EL (cell line): ENCODE measurements at regions not wholly inside any gene's neighbourhood (a gene's known extent, or its start where the extent isn't known, plus 50 kb on each side); places are given as distances from the start of the nearest gene placed in this dataset.

Experiments used
- DNase-seq: peaks from one replicate; pipeline ENCODE4 v3.0.0-alpha.2; 2016

DNA sequence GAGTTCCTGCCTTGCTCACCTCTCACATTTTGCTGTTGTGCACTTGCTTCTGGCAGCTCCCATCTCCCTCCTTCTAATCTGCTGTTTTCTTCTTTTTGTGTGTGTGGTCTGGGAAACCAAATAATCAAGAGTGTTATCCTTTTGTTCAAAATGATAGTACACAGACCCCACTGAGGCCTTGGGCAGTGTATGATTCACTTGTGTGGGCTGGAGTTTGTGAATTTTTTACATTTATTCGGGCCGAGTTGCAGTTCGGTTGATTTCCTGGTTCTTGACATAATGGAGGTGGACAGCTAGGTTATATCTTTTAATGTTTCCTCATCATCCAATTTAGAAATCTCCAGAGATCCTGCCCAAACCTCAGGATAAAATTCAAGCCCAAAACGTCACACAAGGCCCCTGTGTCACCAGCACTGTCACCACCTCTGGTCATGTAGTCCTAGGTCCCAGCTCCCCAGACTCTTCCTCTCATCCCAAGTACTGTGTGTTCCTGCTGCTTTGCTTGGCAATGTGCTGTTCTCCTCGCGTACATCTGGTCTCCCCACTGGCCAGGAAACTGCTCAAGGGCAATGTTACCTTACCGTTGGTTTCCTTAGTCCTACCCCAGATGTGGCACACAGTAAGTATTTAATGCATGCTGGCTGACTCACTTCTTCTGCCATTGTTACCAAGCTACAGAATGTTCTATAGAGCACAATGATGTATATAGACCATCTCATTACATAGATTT is 55.7 kb upstream of the PHACTR2 start:
- peak; percentile 66 for DNase-seq

DNA sequence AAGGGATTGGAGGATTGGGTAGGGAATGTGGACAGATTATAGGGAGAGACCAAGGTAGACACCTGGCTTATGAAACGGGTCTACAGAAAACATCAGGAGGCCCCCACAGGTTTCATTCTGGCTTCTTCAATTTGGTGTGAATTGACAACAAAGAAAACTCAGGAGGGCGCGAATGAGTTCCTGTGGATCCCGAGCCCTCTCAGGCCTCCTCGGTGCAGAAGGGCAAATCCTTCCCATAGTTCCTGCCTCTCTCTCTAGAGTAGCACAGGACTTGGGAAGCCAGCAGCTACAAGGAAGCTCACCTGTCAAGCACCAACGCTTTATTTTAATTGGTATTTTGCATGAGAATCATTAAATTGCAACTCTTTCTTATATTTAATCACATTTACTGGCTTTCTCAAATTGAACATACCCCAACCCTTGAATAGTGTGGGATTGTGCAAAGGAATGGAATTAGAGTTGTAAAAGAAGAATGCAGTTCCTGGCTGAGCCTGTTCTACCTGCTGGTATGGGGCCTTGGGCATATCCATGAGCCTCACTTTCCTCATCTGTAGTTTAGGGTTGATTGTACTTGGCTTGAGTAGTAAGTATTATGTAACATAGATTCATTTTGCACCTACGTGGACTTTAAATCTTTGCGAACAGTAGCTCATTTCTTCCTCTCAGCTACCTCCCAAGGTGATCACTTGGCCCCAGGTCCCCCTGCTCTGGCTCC is 56.4 kb upstream of the PHACTR2 start:
- DNase-seq = no peak

DNA sequence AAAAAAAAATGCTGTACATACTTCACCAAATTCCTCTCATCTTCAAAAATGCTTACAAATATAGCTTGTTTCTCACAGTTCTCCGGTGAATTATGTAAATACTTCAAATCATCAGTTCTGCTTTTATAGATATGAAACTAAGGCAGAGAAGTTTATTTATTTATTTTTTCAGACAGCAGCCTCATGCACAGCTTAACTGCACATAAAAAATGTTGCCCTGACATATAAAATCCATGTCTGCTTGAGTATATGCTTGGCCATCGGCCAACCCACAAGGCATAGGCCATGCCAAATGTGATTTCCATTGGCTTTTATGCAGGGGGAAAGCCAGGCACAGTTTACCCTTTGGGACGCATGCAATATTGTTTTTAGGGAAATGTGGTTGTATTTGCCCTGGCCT is 57.3 kb upstream of the PHACTR2 start:
- peak; percentile 51 for DNase-seq

DNA sequence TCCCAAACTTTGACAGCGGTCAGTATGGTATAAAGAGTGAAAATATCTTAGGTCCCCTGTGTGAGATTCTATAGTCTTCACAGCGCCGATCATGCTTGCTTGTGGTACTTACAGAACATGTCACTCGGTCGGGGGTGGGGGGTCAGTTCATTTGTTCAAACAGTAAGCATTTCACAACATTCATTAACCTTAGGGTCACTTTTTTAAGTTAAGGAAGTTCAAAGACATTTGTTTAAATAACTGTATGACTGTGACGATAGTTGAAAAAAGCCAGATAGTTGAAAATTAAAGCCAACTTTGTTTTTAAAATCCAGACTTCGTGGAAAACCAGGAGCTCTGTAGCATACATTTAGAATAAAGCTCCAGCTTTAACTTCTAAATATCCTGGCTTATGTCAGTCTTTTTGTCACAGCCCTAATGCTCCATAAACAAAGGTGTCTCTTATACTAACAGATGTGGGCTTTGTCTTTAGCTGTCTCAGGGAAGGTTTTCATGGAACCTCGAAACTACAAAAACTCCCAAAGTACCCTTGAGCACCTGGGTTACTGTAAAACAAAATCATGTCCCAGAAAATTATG is 57.9 kb upstream of the PHACTR2 start:
- DNase-seq = no peak

DNA sequence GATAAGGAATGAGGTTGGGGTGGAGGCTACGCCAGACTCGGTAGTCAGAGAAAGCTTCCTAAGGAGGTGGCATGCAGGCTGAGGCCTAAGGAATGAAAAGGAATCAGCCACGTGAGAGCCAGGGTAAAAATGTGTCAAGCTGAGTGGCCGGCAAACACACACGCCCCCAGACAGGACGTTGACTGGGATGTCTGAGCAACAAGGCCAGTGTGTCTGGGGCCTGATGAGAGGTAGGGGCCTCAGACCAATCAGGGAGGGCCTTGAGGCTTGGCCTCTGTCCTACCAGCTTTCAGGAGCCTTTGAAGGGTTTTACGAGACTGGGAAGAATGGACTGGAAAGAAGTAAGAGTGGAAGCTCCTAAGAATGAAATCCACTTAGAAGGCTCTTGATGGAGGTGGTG is 61.0 kb upstream of the PHACTR2 start:
- no peak for DNase-seq

DNA sequence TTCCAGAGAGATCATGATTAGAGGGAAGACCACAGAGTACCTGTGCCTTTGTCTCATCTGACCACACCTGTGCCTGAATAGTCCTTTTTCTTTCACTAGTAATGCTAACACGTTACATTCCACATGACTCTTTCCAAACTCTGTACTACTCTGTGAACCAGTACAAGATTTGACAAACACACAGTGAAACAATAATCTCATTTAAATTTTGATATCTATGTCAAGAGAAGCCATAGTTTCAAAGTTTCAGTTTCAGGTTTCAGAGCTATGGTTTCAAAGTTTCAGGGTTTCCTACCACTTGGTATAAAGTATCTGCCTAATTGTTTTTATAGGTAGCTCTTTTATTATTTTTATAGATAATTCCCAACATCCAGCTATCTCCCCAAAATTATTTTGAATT is 62.0 kb upstream of the PHACTR2 start:
- DNase-seq = no peak

DNA sequence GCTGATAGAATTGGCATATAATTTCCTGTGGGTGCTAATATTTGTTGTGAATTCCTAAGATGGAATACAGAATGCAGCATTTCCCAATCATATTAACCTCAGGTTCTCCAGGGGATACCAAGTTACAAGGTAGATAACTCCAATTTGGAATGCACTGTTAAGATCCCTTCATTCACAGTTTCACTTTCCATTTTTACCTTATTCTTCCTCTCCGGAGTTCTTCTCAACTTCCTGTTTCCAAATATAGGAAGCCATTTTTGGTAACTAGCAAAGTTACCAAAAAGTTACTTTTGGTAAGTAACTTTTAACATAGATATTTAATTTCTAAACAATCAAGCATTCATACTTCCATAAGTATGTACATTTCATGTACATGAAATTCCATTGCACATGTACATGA is 63.5 kb upstream of the PHACTR2 start:
- no peak for DNase-seq

DNA sequence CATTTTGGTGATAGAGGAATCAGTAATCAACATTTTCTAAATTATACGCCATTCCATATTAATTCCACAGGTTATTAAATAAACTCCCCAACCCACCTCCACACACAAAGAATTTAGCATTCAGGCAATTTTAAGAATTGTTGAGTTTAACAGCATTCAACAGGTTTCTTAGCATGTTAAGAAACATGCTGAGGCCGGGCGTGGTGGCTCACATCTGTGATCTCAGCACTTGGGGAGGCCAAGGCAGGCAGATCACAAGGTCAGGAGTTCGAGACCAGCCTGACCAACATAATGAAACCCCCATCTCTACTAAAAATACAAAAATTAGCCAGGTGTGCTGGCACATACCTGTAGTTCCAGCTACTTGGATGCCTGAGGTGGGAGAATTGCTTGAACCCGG is 64.0 kb upstream of the PHACTR2 start:
- no peak for DNase-seq

DNA sequence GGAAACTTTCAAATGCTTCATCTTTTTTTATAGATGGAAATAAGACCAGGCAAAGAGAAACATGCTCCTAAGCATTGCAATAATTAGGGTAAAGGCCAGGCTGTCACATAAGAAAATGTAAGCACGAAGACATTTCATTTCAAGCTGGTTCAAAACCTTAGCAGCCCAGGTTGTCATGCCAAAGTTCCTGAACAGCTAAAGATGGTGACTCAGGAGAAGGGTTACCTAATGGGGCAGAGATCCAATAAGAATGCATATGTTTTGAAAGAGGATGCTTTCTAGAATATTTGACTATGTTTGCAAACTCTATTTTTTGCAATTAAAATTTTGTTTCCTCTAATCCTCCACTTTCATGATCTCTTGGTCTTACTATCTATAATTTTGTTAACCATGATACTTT is 65.6 kb upstream of the PHACTR2 start:
- no peak for DNase-seq

DNA sequence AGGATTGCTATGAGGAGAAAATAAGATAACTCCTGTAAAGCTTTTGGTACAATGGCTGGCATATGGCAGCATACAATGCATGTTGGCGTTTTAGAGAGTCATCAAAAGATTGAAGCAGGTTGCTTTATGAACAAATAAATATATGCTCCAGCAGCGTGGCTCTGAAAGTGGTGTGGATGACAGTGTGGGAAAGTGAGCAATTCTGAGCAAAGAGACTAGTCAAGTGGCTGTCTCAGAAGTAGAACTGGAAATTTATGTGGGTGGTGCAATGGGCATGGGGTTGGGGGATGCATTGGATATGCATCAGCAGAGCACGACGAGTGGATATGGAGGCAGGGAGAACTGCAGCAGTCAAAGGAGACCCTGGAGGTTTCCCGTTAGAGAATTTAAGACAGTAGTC is 66.2 kb upstream of the PHACTR2 start:
- DNase-seq = no peak

DNA sequence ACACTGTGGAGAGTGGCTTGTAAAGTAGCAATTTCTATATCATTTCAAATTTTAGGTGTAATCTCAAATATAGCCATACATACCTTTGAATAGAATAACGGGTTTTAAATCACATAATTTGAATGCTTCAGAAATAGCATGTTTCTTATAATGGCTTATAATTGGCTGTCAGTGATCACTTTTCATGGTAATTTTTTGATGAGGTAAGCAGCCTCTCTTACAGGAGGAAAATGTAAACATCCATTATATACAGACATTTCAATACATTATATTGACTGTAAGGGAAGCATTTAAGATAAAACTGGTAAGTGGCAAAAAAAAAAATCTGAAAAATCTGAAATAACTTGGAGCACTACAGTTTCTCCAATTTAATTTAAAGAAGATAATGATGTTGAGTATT is 67.8 kb upstream of the PHACTR2 start:
- DNase-seq = no peak

DNA sequence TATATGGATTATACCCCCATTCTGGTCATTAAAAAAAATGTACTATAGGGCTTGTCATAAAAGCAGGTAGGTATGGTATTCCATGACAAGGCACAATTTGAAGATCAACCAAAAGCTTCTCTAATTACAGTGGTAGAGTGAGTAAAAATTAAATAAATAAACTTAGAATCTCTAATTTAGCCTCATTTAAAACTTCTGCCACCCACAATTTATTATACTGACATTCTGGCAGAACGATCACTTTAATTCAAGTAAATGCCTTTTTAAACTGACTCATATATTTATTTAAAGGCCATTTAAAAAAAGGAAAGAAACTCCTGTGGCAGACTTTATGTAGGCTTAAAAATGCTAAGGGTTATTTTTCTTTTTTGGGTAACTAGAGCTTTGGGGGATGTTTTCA is 68.3 kb upstream of the PHACTR2 start:
- no peak for DNase-seq

DNA sequence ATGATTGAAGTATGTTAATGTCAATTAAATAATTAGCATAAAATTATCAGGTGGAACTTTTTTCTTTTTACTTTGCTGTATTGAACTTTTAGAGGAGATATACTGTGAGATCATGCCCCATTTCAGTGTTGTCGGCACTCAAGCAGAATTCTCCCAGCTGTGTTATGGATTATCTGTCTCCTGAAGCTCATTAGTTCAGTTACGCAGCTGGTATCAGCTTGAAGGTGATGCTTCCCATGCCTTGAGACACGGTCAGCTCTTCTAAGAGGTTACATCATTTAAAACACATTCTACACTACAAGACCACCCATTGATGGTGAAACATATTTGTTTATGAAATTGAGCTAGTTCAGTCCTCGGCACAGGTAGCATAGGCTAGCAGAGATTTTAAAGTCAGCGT is 68.9 kb upstream of the PHACTR2 start:
- DNase-seq = no peak

DNA sequence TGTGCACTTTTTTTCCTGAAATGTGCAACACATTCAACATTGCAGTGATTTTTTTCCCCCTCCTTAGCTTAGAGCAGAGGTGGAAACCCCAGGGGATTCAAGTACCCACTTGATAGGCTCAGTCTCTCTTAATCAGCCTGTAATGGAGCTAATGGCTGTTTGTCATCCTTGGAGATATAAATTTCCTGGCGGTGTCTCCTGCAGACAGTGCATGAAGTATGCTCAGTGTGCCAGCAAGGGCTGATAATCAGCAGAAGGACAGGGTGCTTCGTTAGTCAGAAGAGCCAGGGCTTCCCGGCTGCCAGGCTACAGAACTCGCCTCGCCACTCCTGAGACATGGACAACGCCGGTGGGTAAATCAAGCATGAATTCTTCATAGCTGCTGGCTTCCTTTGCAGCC is 69.8 kb upstream of the PHACTR2 start:
- no peak for DNase-seq

DNA sequence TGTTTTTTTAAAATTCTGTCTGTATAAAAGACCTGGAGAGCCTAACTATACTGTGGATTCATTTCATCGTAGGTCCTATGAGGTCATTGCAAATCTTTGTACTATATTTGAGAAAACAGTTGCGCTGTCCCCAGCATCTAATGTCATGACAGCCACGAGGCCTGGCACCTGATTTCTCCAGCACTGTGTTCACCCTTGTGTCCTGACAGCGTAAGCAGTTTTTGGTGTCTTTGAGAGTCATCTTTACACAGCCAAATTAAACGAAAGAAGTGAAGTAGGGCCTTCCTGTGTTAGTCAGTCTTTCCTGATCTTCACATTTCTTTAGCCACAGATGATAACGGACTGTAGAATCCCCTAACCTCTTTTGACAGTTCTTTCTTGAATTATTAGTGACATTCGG is 70.6 kb upstream of the PHACTR2 start:
- DNase-seq = no peak

DNA sequence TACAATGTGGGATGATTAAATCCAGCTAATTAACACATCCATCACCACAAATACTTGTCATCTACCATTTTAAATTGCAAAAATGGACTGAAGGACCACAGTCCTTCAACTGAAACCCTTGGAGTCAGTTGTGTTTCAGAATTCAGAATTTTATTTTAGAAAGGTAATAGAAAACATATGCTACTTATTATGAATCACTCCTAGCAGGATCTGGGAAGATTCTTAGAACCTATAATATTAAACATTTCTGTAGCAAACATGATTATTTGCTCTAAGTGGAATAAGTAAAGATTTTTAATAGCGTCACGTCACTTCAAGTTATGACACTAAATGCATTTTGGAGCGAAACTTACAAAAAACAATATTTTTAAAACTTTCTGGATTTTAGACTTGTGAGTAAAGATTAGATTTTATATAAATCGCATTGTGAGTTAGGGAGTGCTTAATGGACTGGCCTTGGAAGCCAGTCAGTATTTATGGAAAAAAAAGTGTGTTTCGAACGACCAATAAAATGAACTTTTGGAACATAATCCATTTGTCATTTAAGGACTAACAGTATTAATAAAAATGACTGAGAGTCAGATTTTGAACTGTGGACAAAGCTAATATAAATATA is 71.8 kb upstream of the PHACTR2 start:
- DNase-seq = no peak

DNA sequence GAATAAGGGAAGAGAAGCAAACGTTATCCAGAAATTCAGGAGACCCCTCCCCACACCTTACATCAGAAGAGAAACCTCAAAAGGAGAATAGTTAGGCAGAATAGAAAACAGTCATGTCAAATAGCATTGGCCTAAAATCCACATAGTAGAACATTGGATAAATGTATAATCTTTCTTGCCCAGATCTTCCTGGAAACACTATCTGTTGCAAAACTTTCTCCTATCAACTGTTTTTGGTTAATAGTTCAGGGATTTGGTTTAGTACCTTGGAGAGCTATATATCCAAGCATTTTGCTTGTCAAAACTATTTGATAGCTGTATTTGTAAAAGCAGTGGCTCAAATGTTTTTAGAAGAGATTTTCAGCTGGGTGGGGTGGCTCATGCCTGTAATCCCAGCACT is 74.3 kb upstream of the PHACTR2 start:
- DNase-seq = no peak

DNA sequence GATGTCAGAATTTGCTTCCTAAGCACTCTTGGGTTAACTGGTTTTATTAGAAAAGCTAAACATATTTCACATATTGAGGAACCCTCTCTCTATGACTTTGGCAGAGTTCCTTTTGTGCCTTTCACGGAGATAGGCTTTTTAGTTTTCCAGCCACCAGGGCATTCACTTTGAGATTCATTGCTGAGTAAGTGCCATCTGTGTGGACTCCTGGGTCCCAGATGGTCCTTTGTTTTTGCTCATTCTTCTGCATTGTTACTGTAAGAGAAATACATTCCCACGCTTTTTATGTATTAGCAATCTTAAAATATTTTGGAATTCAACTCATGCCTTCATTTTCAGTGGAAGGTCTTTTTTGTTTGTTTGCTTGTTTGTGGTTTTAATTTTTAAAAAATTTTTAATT is 76.3 kb upstream of the PHACTR2 start:
- DNase-seq = no peak

DNA sequence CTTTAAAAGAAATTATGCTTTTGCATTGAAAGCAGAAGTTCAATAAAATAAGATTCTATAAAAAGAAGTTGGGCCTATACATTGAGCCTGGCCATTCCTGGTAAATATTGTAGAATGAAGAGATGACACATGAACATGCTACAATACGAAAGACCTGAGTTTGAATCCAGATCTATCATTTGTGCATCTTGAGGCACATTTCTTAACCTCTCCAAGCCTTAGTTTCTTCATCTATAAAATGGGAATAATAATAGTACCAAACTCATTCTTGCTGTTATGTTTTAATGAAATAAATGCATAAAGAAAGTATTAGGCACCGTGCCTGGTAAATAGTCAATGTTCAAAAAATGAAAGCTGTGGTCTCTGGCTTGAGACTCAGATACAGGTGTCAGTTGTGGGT is 76.9 kb upstream of the PHACTR2 start:
- DNase-seq = no peak

DNA sequence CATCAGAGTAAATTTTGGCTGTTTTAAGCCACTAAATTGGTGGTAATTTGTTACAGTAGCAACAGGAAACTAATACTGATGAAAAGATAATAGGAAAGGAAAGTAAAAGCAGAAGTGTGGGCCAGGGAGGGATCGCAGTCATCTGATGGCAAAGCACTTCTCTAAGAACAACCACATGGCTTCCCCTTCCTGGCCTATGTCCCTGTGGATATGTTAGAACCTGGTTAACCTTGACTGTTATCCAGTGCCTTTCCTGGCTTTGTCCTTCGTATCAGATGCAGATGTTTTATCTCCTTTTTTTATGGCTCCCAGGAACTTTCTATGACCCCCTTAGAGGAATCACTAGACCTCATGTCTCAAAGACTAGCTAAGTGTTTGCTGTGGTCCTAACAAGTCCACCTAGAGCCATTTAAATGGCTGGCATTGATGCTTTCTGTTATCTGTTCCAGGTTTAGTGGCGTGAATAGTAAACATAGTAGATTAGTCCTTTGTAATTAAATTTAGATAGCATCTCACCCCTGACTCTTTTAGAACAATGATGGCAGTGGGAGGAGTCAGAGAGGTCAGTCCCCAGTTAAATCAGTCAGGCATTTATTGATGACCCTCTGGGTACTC is 79.2 kb upstream of the PHACTR2 start:
- DNase-seq = no peak

DNA sequence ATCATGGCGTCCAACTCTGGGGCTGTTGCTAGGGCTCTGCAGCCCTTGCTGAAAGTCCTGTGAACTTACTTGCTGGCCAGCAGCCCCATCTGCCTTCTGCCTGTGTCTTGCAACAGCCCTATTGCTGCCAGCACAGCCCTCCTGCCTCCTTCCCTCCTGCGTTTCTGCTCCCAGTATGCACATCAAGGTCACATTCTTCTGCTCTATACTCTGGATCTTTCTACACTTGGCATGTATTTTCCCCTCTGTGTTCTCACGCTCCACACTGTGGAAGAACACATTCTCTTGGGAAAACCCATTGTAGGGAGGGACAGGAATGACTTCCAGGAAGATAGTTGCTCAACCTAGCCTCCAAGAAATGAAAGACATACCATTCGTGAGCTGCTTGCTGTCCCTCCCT is 80.9 kb upstream of the PHACTR2 start:
- DNase-seq = no peak

DNA sequence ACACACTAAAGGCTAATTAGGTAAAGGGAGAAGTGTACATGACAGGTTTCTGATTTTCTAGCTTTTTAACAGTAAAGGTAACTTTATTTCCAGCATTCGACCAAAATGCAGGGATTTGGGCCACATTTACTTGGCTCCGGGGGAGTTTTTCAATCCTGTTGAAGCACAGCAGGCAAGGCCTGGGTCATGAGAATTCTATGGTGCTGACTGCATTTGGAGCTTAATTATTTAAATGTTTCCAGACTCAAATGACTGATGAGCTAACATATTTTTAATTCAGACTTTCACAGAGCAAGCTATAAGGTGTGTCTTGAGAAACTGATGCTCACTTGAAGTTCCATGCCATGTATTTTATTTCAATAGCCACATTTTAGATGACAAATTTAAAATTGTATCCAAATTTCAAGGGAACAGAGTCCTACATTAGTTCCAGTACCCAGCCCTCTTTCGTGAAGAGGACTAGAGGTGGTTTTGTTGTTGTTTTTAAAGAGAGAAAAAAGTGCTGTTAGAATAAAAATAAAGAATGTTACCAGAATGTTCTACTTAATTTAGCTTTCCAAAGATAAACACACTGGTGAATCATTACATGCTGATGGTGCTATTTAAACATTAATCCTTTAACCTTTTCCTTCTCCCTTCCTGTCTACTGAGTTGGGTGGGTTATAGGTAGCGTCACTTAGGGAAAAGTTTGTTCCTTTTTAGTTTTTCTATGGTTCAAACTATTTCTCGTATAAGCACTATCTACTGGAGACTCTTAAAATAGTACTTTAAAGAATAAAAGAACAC is 82.3 kb upstream of the PHACTR2 start:
- no peak for DNase-seq

DNA sequence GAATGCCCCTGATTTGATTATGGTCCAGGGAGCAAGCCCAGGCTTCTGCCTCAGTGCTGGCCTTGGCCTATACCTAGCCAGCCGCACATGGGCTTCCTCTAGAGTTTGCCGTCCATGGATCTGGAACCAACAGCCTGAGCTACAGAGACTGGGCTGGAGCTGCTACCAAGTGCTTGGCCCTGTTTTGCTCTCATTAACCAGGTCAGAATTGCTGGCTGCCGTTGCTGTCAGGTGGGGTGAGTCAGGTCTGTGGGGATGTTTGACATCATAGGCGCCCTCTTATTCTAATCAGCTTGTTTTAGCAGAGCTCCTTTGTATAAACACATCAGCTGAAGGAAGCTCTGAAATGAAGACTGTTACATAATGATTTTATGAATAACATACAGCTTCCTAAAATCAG is 83.1 kb upstream of the PHACTR2 start:
- DNase-seq = no peak
